GM21526 (cell line): ENCODE measurements at regions not wholly inside any gene's neighbourhood (a gene's known extent, or its start where the extent isn't known, plus 50 kb on each side); places are given as distances from the start of the nearest gene placed in this dataset.

Experiments
- ATAC-seq: cut with Tn5 transposase; IDR thresholded peaks from one replicate; pipeline ENCODE4 v1.9.1; 2021; ENCODE audit warnings: moderate library complexity; ENCODE audit not compliant: unreplicated experiment, low FRiP score

DNA sequence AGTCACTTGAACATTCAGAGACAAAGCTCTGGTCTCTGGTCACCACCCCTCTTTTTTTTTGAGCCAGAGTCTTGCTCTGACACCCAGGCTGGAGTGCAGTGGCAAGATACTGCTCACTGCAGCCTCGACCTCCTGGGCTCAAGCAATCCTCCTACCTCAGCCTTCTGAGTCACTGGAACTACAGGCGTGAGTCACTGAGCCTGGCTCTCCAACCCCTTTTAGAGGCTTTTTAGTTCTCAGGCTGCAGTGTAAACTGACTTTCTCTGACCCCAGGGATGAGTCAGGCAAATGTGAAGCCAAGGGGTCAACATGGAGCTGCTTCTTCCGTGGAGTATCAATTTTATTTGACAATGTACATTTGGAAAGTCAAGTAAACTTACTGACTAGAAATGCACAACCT lies 229.2 kb downstream of the PTTG2 start:
- ATAC-seq, result no peak

DNA sequence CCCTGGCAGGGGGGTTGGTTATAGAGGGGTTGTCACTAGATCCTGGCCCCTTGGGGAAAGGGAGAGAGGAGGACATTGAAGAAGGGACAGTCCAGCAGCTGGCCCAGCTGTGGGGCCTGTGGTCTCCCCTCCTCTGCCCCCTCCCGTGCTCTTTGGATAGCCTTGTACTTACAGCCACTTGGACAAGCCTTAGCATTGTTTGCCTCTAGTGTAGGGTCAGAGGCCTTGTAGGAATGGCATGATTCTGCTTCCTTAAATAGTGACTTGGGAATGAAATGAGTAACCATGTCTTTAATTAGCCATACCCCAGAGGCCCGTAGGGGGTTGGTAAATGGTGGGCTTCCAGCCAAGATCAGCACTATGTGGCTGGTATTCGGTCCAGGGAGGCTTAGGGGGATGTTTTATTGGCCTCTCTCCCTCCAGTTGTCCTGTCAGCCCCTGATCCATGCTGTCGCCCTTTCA lies 230.6 kb downstream of the PTTG2 start:
- no peak for ATAC-seq

DNA sequence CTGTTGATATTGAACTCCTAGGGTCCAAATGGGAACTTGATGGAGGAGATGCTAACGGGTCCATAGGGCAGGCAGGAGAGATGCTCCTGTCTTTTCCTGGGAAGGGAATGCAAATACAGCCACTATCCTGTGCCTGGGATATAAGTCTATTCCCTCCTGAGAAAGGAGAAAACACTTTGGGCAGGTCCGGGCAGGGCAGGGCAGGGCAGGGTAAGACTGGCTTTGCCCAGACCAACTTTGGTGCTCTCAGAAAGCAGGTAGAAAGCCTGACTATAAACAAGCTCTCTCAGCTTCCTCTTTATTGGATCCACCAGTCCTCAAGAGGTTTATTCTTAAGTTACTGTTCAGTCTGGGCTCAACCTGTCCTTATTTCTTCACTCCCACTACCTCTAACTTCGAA lies 232.3 kb downstream of the PTTG2 start:
- no peak for ATAC-seq

DNA sequence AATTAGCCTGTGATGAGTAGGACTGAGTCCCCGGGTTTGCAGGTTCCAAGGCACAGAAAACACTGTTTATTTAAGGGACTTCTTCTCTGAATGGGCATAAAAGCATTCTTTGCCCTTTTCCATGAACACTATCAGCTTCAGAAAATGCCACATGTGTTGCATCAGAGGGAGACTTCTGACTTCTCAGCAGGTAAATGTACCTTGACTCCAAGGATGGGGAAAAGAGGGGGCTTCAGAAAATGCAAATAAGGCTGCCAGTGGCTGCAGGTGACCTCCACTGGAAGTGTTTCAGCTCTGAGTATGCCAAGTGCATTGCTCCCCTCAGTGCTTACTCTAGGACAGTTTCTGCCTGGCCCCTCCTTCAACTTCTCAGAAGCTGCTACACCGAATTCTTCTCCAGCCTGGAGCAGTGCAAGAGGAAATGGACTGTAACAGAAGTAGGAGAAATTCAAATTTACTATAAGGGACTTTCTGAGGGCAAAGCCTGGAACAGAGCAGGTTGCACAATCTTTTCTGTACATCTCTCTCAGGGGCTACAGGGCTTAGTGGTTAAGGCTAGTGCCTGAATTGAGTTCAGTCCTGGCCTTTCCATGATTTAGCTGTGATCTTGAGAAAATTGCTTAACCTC lies 233.2 kb downstream of the PTTG2 start:
- no peak for ATAC-seq

GRCh38 chr4:38194047-38194602 lies 233.9 kb downstream of the PTTG2 start:
- ATAC-seq, result no peak

DNA sequence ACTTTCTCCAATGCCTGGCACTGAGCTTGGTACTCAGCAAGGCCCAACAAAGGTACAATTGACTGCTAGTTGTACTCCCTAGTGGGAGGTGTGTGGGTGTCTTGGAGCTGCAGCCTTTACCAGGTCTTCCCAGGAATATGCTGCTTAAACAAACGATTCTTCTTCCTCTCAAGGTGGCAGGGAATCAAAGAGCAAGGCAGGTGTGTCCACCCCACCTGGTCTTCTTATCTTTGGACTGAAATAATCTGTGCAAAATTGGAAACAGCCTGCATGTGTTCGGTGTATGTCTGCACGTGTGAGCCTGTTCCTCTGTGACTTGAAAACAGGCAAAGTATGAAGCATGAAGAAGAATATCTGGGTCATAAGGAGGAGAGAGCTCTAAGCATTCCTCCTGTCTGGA lies 235.3 kb downstream of the PTTG2 start:
- no peak for ATAC-seq

- no peak for ATAC-seq
Observed at GRCh38 chr4:38195911-38196310, 235.7 kb downstream of the PTTG2 start.

DNA sequence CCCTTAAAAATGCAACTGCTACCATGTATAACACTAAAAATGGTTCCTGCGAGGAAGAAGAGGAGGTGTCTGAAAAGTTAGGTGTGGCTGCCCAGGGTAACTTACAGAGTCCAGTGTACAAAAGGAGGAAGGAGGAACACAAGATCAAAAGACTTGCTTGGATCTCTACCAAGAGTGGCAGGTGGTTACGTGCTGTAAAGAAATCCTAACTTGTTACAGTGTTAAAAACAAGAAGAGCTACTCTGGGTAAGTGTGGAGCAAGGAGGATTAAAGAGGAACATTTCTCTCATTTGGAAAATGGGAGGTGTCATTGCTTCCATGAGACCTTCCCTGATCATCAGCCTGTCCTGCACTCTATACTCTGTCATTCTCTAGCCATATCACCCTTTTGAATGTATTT lies 242.0 kb downstream of the PTTG2 start:
- no peak for ATAC-seq

DNA sequence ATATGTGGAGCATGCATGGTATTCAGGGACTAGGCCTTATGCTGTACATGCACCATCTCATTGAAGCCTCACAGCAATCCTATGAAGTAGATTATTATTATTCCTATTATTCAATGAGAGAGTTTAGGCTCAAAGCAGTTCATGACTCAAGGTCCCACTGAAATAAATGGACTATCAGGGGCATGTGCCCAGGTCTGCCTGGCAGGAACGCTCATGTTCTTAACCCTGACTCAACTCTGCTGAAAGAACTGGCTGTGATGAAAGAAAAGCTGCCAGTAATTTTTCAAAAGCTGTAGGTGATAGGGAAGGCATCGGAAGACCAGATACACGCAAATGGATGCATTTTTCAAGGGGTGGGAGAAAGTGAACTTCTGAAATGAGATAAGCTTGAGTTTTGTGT lies 243.4 kb downstream of the PTTG2 start:
- ATAC-seq, result no peak

- no peak for ATAC-seq
Observed at GRCh38 chr4:38204339-38205035, 244.3 kb downstream of the PTTG2 start.

DNA sequence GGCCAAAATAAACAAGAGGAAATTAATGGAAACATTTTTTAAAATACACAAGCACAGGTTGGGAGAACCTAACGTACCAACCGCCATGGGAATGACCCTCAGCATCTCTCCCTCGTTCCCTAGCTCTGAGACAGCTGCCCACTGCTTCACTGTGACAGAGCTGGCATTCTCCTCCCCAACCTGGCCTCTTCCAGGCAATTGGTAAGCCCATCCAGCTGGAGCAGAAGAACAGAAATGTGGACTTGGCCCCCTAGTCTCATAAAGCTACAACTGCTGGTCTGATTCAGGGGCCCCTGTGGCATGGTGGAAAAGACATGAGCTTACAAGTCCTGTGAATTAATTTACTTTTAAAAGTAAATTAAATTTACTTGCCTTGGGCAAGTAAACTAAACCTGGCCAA lies 245.1 kb downstream of the PTTG2 start:
- no peak for ATAC-seq

DNA sequence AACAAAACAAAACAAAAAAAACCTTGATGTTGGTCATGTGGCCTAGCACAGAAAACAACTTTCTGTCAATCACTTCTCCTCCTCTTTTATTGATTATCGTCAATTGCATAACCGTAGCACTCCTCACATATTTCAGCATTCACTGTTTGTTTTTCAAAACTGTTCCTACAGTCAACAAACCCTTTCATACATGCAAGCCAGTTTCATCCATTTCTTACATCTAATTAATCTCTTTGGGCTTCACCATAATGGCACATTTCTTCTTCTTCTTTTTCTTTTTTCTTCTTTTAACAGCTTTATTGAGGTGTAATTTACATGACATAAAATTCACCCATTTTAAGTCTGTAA lies 246.9 kb downstream of the PTTG2 start:
- no peak for ATAC-seq

DNA sequence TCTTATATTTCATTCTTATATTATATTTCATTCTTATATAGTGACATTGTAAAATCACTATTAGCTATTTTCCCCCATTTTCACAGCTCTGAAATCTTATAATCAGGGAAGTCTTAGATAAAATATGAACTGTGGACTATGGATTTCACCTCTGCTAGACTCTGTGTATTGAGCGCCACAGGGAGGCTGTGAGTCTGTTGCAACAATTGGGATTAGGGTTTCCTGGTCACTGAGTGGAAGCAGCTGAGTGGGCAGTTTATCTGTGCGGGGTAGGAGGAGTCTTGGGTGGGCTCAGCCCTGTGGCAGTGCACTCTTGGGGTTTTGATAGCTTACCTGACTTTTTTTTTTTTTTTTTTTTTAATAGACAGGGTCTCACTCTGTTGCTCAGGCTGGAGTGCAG lies 249.5 kb downstream of the PTTG2 start:
- no peak for ATAC-seq

DNA sequence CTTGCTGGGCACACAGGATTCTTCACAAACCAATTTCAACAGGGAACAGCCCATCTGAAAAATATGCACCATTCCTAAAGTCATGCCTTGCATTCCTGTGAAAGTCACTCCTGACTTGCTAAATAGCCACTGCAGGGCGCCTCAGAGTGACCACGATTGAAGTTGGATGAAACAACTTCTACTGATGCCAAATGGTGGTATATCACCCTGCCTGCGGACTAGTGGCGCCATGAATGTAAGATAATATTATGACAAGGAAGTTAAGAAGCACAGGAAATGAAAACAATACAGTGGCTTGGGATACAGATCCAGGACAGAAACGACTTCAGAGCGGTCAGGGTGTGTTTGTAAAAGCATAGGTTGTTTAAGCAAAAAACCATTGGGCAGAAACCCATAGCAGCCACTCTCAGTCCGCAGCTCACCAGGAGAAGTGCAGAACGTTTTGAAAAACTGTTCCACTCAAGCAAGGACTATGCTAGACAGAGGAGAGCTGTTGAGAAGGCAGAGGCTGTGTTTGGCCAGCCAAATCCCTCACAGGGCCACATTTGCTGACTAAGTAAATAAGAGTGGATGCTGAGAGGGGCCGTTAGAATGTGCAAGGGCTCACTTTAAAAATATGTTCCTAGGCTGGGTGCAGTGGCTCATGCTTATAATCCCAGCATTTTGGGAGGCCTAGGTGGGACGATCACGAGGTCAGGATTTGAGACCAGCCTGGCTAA lies 250.4 kb downstream of the PTTG2 start:
- ATAC-seq, result no peak

DNA sequence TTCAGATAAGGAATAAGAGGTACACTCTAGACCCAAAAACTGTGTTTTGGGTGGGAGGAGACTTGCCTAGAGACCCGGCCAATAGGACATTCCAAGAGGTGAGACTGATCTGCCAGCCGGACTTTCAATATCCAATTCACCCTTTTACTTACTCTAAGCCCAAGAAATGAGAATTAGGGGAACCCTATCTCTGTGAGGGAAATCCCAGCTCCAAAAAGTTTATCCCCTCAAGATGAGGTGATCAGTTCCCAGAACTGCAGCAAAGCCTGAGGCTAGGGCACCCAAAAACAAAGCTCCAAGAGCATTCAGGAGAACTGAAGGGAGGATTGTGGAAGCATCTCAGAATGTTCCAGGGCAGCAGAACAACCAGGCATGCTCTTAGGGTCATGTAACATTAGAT lies 251.7 kb downstream of the PTTG2 start:
- ATAC-seq, result no peak

GRCh38 chr4:38213083-38213805 lies 253.0 kb downstream of the PTTG2 start:
- ATAC-seq, result no peak

GRCh38 chr4:38222892-38223291 lies 262.7 kb downstream of the PTTG2 start:
- no peak for ATAC-seq

GRCh38 chr4:38223306-38223705 lies 263.1 kb downstream of the PTTG2 start:
- no peak for ATAC-seq

DNA sequence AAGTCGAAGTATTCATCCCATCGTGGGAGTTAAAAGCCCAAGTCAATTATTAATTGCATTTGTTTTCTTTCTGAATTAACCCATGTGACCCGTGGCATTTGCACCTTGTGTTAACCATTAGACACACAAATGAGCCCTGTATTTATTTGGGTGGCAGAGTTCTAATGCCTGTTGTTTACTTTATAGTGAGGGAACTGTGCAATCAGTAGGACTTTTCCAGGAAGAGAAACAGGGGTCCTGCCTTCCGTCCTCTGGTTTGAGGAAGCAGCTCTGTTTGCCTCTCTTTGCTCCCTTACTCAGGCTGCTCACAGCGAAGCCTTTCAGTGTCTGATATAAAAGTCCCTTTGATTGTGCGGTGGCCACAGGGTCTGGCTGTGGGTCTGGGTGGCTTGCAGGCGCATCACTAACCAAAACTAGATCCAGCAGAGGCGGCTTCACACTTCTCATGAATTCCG lies 263.6 kb downstream of the PTTG2 start:
- no peak for ATAC-seq

DNA sequence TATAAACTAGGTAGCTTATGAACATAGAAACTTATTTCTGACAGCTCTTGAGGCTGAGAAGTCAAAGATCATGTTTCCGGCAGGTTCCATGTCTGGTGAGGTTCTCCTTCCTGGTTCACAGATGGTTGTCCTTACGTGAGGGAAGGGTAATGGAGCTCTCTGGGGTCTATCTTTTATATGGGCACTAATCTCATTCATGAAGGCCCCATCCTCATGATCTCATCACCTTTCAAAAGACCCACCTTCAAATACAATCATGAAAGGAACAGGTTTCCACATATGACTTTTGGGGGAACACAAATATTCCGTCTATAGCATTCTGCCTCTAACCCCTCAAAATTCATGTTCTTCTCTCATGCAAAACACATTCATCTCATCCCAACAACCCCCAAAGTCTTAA lies 264.7 kb downstream of the PTTG2 start:
- ATAC-seq, result no peak

- no peak for ATAC-seq
Observed at GRCh38 chr4:38226170-38226569, 266.0 kb downstream of the PTTG2 start.
